Effector memory CD8-positive, alpha-beta T cell (primary cell): ENCODE measurements at regions not wholly inside any gene's neighbourhood (a gene's known extent, or its start where the extent isn't known, plus 50 kb on each side); places are given as distances from the start of the nearest gene placed in this dataset.

ENCODE experiments used
- ATAC-seq: fragments of 150-1000 bp; cut with Tn5 transposase; replicated peaks from 2 replicates; pipeline ENCODE4 v1.10.0; 2021; ENCODE audit warnings: mild to moderate bottlenecking, moderate library complexity
- DNase-seq, 3 experiments: peaks; one replicate each; pipeline ENCODE4 v3.0.0; 2021
- H3K27ac Mint-ChIP-seq, 2 donors: one replicate each; pipeline ENCODE4 v1.8.0; 2022; ENCODE audit warnings: mild to moderate bottlenecking in 2 of 2, mixed read lengths in 2 of 2, moderate library complexity in 2 of 2
- H3K27me3 Mint-ChIP-seq, 2 donors: one replicate each; pipeline ENCODE4 v1.8.0; 2022; ENCODE audit warnings: mixed read lengths in 2 of 2
- H3K36me3 Mint-ChIP-seq: one replicate; pipeline ENCODE4 v1.8.0; 2022; ENCODE audit warnings: mild to moderate bottlenecking, moderate library complexity, mixed read lengths; ENCODE audit not compliant: insufficient read depth
- H3K4me1 Mint-ChIP-seq, 2 donors: one replicate each; pipeline ENCODE4 v1.8.0; 2022; ENCODE audit warnings: low read depth in 2 of 2, mixed read lengths in 2 of 2
- H3K4me3 Mint-ChIP-seq, 2 donors: one replicate each; pipeline ENCODE4 v1.8.0; 2022; ENCODE audit warnings: mild to moderate bottlenecking in 2 of 2, mixed read lengths in 2 of 2, moderate library complexity in 2 of 2
- H3K9me3 Mint-ChIP-seq, 2 donors: one replicate each; pipeline ENCODE4 v1.8.0; 2022; ENCODE audit warnings: mixed read lengths in 2 of 2

DNA sequence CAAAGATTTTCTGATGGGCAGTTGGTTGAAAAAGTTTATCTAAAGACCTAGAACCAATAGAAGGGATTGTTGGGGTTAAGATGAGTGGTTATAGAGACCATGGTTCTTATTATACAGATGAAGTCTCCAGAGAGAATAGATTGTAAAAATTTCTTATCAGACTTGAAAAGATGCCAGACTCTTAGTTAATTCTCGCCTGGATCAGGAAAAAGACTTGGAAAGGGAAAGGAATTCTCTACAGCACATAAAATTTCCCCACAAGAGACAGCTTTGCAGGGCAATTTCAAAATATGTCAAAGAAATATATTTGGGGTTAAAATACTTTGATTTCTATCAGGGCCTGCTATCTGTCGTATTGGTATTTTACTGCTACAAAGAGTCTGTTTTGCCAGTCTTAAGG lies 582.6 kb downstream of the UTRN start:
- Mint-ChIP-seq H3K27me3 (peaks cover 14 to 61% of the 10 kb centered on the region in 2 donors), H3K4me1 (peaks cover 6 to 7% of the 10 kb centered on the region in 2 donors), H3K9me3 (peaks cover 0 to 24% of the 10 kb centered on the region in 2 donors), H3K36me3 (no peaks in the 10 kb centered on the region), H3K27ac (no peak overlapping the region), H3K4me3 (no peak overlapping the region)
- no peak for ATAC-seq
- no peak for DNase-seq

DNA sequence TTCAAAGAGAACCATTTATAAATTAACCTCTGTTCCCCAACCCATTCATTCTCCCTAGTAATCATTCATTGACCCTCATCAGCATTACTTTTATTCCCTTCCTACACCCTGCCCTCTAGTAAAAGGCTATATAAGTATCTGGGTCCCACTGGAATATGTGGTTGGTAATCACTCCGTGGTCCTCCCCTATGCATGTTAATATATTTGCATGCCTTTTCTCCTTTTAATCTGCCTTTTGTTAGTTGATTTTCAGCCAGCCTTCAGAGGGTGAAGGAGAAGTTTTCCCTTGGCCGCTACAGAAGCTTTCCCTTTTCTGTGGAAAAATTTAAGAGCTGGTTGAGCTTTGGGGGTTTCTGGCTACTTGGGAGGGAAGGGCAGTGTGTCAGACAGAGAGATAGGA lies 585.6 kb downstream of the UTRN start:
- H3K4me1 Mint-ChIP-seq, result peaks cover 6 to 7% of the 10 kb centered on the region in 2 donors
- no peaks in the 10 kb centered on the region for H3K9me3 Mint-ChIP-seq
- peaks cover 5 to 46% of the 10 kb centered on the region in 2 donors for H3K27me3 Mint-ChIP-seq
- ATAC-seq (no peak), DNase-seq (no peak)
- H3K4me3 Mint-ChIP-seq, result no peak overlapping the region
- no peak overlapping the region for H3K27ac Mint-ChIP-seq
- H3K36me3 Mint-ChIP-seq, result no peaks in the 10 kb centered on the region

DNA sequence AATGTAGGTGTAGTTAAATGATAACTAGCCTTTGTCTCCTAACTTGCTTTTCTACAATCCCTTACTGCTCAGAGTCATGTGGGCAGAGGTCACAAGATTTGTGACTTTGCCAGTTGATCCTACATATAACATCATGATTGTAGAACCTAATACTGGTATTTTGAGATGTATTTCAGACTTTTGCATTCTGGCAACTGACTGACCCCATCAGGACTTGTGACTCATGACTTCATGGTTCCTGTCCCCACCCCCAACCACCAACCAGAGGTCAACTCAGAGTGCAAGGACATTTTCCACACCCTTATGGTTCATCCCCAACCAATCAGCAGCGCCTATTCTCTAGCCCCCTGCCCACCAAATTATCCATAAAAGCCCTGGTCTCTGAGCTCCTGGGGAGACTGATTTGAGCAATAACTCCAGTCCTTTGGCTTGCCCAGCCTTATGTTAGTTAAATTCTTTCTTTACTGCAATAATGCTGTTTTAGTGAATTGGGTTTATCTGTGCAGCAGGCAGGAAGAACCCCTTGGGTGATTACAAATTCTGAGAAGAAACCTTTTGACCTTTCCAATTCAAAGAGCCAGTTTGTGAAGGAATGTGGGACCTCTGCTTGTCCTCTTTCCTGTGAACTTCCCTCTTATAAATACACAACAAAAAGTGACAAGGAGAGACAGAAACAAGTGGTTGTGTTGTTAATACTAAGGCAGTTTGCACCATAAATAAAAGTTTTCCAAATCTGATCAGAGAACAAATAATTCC lies 588.7 kb downstream of the UTRN start:
- peaks cover 0 to 1% of the 10 kb centered on the region in 2 donors for H3K4me1 Mint-ChIP-seq
- no peak for ATAC-seq

DNA sequence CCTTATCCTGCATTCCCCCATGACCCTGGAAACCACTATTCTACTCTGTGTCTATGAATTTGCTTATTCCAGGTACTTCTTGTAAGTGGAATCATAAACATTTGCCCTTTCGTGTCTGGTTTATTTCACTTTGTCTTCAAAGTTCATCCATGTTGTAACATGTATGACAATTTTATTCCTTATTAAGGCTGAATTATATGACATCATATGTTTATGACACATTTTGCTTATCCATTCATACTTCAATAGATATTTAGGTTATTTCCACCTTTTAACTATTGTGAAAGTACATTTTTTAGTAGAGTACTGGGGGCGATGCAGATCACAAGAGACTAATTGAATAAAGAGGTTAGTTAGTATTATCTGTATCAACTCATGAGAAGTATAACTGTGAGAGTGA lies 591.6 kb downstream of the UTRN start:
- Mint-ChIP-seq H3K4me3 (no peak overlapping the region), H3K27me3 (peaks cover 41 to 56% of the 10 kb centered on the region in 2 donors), H3K36me3 (no peaks in the 10 kb centered on the region), H3K4me1 (peaks cover 0 to 6% of the 10 kb centered on the region in 2 donors), H3K9me3 (no peaks in the 10 kb centered on the region), H3K27ac (no peak overlapping the region)
- DNase-seq, result no peak
- ATAC-seq, result no peak

More for the DNA sequence above, 588.7 kb downstream of the UTRN start:
- H3K27me3 Mint-ChIP-seq, result peaks cover 20 to 51% of the 10 kb centered on the region in 2 donors
- no peak overlapping the region for H3K4me3 Mint-ChIP-seq
- no peak for DNase-seq
- no peak overlapping the region for H3K27ac Mint-ChIP-seq
- no peaks in the 10 kb centered on the region for H3K9me3 Mint-ChIP-seq
- no peaks in the 10 kb centered on the region for H3K36me3 Mint-ChIP-seq

DNA sequence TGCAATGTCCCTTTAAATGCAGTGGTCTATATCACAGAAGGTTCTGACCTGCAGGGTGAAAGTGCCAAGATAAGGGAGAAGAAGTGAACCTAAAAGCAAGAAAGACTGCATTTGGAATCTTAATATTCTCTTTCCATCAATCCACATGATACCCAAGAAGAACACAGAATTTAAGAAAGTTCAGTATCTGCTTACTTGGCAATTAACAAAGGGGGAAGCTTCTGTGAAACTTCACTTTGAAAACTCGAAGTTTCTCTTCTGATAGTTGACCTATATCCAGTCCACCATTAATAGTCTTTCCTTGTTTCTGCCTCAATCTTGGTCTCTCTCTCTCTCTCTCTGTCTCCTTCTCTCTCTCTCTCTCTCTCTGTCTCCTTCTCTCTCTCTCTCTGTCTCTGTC lies 592.0 kb downstream of the UTRN start:
- Mint-ChIP-seq H3K27me3 (peaks cover 45 to 61% of the 10 kb centered on the region in 2 donors), H3K27ac (no peak overlapping the region), H3K4me3 (no peak overlapping the region), H3K4me1 (peaks cover 0 to 6% of the 10 kb centered on the region in 2 donors), H3K36me3 (no peaks in the 10 kb centered on the region), H3K9me3 (no peaks in the 10 kb centered on the region)
- ATAC-seq, result no peak
- no peak for DNase-seq

DNA sequence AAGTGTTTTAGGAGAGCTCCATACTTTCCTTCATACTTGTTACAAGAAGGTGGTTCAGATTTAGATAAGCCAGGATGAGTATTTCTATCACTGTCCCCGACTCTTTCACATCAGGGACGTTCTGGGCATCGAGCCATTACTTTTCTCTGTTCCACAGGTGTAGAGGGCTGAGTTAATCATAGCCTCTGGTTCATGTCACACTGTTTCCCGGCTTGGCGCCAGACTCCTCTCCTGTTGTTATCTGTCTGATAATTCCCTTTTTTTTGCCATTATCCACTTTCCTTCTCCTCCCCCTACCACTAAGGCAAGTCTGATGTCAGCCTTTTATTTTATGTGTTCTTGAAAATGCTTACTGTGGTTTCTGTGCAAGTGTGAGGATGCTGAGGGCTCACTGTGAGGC lies 593.4 kb downstream of the UTRN start:
- H3K9me3 Mint-ChIP-seq, result no peaks in the 10 kb centered on the region
- H3K4me3 Mint-ChIP-seq, result no peak overlapping the region
- H3K4me1 Mint-ChIP-seq, result peaks cover 0 to 6% of the 10 kb centered on the region in 2 donors
- no peaks in the 10 kb centered on the region for H3K36me3 Mint-ChIP-seq
- peaks cover 49 to 61% of the 10 kb centered on the region in 2 donors for H3K27me3 Mint-ChIP-seq
- H3K27ac Mint-ChIP-seq, result no peak overlapping the region
- DNase-seq (no peak), ATAC-seq (no peak)

DNA sequence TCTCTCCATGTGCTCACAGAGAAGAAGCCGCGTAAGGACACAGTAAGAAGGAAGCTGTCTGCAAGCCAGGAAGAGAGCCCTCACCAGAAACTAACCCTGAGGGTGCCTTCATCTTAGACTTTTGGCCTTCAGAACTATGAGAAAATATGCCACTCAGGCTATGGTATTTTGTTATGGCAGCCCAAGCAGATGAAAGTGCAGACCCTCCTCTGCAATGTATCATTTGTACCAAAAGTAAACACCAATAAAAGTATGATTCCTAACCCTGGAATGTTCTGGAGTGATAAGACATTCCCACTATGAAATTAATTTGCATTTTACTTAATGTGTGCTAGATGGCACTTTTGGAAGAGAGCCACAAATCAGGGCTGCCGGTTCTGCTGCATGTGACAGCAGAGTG lies 594.3 kb downstream of the UTRN start:
- H3K9me3 Mint-ChIP-seq, result no peaks in the 10 kb centered on the region
- peaks cover 0 to 6% of the 10 kb centered on the region in 2 donors for H3K4me1 Mint-ChIP-seq
- no peak for ATAC-seq
- no peak overlapping the region for H3K4me3 Mint-ChIP-seq
- DNase-seq, result no peak
- H3K36me3 Mint-ChIP-seq, result no peaks in the 10 kb centered on the region
- no peak overlapping the region for H3K27ac Mint-ChIP-seq
- peaks cover 45 to 53% of the 10 kb centered on the region in 2 donors for H3K27me3 Mint-ChIP-seq

DNA sequence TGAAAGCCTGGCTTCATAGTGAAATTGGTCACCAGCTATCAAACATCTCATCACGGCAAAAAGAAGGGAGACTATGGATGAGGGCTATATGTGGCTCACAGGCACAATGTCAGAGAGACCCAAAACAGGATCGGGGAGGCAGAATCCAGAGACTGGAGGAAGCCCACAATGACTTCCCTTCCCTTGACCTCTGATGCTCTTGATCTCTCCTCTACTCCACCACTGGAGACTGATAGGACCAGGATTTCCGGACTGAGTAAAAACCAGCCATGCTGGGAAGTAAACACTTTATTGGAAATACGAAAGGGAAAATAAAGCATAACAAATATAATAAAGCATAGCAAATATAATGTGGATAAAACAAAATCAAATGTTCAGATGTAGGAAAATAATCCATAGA lies 597.3 kb downstream of the UTRN start:
- ATAC-seq (no peak), DNase-seq (no peak)
- Mint-ChIP-seq H3K9me3 (no peaks in the 10 kb centered on the region), H3K4me3 (no peak overlapping the region), H3K27ac (no peak overlapping the region), H3K4me1 (peaks cover 0 to 6% of the 10 kb centered on the region in 2 donors), H3K36me3 (no peaks in the 10 kb centered on the region), H3K27me3 (peaks cover 60% of the 10 kb centered on the region in 2 donors)

DNA sequence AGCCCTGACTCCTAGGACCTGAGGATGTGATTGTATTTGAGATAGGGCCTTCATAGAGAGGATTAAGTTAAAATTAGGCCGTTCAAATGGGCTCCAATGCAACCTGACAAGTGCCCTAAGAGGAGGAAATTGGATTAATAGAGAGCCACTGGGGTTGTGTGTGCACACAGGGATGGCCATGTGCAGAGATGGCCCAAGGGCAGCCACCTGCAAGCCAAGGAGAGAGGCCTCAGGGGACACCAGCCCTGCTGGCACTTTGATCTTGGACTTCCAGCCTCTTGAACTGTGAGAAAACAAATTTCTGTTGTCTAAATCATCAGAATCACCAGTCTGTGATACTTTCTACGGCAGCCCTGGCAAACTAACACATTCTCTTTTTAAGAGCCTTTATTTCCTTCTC lies 598.8 kb downstream of the UTRN start:
- H3K36me3 Mint-ChIP-seq, result no peaks in the 10 kb centered on the region
- H3K9me3 Mint-ChIP-seq, result no peaks in the 10 kb centered on the region
- peaks cover 0 to 3% of the 10 kb centered on the region in 2 donors for H3K4me1 Mint-ChIP-seq
- DNase-seq (no peak), ATAC-seq (no peak)
- no peak overlapping the region for H3K4me3 Mint-ChIP-seq
- peak overlapping the region in 1 of 2 donors; percentile 19 for H3K27ac Mint-ChIP-seq
- H3K27me3 Mint-ChIP-seq, result peaks cover 45 to 47% of the 10 kb centered on the region in 2 donors

DNA sequence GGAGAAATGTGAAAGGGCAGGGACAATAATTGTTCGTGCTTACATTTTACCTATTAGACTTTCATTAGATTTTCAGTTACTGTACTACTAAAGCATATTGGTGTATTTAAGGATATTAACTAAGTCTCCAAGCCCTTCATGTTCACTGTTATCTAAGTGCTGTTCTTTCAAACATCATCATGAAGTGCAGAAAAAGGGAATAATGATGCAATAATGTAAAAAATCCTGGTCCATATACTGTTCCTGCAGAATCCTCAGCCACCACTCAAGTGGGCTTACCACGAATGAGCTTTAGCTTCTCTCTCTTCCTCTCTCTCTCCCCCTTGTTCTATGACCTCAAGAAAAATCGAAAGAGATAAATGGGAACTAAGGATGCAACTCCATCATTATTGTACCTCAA lies 600.7 kb downstream of the UTRN start:
- ATAC-seq (no peak), DNase-seq (no peak)
- H3K27ac Mint-ChIP-seq, result no peak overlapping the region
- no peak overlapping the region for H3K4me3 Mint-ChIP-seq
- no peaks in the 10 kb centered on the region for H3K9me3 Mint-ChIP-seq
- no peaks in the 10 kb centered on the region for H3K4me1 Mint-ChIP-seq
- H3K36me3 Mint-ChIP-seq, result no peaks in the 10 kb centered on the region
- peaks cover 26 to 32% of the 10 kb centered on the region in 2 donors for H3K27me3 Mint-ChIP-seq

DNA sequence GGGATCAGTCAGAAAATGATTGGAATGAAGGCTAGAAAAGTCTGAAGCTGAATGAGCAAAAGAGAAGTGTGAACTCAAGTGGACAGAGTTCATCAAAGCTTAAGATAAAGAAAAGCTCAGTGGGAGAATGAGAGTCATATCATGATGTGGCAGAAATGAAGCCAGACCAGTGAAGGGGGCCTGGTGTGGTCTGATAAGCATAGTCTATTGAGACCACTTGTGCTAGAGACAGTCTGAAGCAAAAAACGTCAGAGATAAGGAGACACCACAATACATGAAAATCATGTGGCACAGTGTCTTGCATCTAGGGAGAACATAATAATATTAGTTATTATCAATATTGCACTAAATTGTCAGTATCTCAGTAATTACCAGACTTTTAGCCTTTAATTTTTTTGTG lies 601.5 kb downstream of the UTRN start:
- Mint-ChIP-seq H3K4me3 (no peak overlapping the region), H3K27ac (no peak overlapping the region), H3K4me1 (no peaks in the 10 kb centered on the region), H3K27me3 (peaks cover 20 to 28% of the 10 kb centered on the region in 2 donors), H3K9me3 (no peaks in the 10 kb centered on the region), H3K36me3 (no peaks in the 10 kb centered on the region)
- DNase-seq (no peak), ATAC-seq (no peak)

DNA sequence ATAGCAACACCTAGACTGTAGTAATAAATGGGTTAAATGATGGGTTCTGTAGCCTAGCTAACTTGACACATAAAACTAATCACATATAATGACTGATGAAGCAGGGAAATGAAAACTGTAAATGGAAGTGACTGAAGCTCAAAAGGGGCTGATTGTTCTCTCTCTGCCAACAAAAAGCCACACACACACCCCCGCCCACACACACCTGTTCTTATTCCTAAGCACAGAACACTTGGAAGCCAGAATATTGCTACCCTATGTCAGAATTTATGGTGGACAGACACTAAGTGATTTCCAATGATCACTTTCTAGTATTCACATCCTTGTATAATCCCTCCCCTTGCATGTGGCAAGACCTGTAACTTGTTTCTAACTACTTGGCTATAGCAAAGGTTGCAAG lies 603.5 kb downstream of the UTRN start:
- H3K9me3 Mint-ChIP-seq, result no peaks in the 10 kb centered on the region
- no peak for ATAC-seq

DNA sequence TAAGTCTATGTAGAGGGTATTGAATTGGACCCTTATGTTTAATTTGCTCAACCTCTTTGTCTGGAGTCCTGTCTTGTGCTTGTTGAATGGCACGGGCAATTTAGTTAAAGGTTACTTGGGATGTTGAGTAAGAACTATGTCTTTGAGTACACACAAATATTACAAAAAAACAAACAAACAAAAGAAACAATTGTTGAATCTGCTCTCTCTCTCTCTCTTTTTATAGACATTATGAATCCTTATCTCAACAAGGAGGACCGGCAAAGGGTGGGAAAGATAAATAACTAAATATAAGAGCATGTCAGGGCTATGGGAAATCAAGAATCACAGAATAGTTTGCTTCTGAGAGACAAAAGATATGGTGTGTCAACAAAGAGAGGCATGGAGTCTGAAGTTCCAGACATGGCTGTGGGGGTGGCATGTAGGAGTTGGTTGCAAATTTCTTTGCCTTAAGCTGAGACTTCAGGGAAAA lies 608.6 kb downstream of the UTRN start:
- ATAC-seq (no peak), DNase-seq (no peak)
- Mint-ChIP-seq H3K27me3 (no peaks in the 10 kb centered on the region), H3K36me3 (no peaks in the 10 kb centered on the region), H3K27ac (no peak overlapping the region), H3K9me3 (no peaks in the 10 kb centered on the region), H3K4me3 (no peak overlapping the region), H3K4me1 (peaks cover 0 to 3% of the 10 kb centered on the region in 2 donors)

More for the DNA sequence above, 603.5 kb downstream of the UTRN start:
- Mint-ChIP-seq H3K27ac (no peak overlapping the region), H3K4me3 (no peak overlapping the region), H3K36me3 (no peaks in the 10 kb centered on the region), H3K27me3 (peaks cover 11 to 20% of the 10 kb centered on the region in 2 donors), H3K4me1 (no peaks in the 10 kb centered on the region)
- DNase-seq, result no peak

DNA sequence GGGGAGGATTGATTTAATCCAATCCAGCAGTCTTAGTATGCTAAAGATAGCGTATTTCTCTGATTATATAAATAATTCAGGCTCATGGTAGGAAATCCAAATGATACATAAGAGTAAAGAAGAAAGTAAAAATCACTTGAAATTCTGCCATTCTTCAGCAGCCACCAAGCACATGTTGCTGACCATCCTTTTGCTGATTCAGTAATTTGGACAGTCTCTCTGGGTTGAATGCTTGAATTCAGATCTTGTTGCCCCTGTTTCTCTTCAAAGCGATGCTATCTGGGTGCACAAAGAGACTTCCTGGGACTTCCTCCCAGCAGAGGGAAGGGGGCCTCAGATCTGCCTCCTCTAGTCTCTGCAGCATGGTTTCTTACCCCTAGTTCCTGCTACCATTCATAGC lies 609.1 kb downstream of the UTRN start:
- DNase-seq (no peak), ATAC-seq (no peak)
- Mint-ChIP-seq H3K27me3 (no peaks in the 10 kb centered on the region), H3K36me3 (no peaks in the 10 kb centered on the region), H3K4me3 (no peak overlapping the region), H3K9me3 (no peaks in the 10 kb centered on the region), H3K27ac (no peak overlapping the region), H3K4me1 (peaks cover 0 to 3% of the 10 kb centered on the region in 2 donors)
